GM19035 (cell line): ENCODE measurements at regions not wholly inside any gene's neighbourhood (a gene's known extent, or its start where the extent isn't known, plus 50 kb on each side); places are given as distances from the start of the nearest gene placed in this dataset.

Source experiments
- ATAC-seq: cut with Tn5 transposase; IDR thresholded peaks from one replicate; pipeline ENCODE4 v1.9.1; 2021; ENCODE audit not compliant: unreplicated experiment

GRCh38 chr7:145293754-145294153 is 457.9 kb upstream of the TPK1 start:
- no peak for ATAC-seq

- no peak for ATAC-seq
These were observed 457.4 kb upstream of the TPK1 start for GRCh38 chr7:145293228-145293701.

DNA sequence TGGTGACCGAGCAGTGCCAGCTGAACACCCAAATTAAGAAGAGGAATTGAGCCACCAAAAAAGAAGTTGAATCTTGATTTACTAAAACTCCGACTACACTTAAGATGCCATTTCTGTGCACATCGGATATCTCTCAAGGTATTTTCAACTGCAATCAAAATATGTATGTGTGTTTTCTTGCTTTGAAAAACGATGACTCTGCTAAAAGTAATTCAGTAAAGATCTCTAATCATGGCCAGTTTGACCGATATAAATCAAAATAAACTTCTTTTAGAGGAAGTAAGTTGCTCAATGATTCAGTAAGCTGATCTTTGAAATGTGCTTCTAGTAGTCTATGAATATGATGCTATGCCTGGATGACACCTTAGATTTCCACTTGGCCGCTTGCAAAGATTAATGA is 453.5 kb upstream of the TPK1 start:
- ATAC-seq: no peak

GRCh38 chr7:145276118-145276517 is 440.3 kb upstream of the TPK1 start:
- ATAC-seq: no peak

- no peak for ATAC-seq
These were observed 433.7 kb upstream of the TPK1 start for GRCh38 chr7:145269418-145270161.

GRCh38 chr7:145265180-145265579 is 429.3 kb upstream of the TPK1 start:
- ATAC-seq: no peak

- ATAC-seq: no peak
These were observed 428.0 kb upstream of the TPK1 start for GRCh38 chr7:145263886-145264285.

GRCh38 chr7:145252031-145252430 is 416.2 kb upstream of the TPK1 start:
- no peak for ATAC-seq

DNA sequence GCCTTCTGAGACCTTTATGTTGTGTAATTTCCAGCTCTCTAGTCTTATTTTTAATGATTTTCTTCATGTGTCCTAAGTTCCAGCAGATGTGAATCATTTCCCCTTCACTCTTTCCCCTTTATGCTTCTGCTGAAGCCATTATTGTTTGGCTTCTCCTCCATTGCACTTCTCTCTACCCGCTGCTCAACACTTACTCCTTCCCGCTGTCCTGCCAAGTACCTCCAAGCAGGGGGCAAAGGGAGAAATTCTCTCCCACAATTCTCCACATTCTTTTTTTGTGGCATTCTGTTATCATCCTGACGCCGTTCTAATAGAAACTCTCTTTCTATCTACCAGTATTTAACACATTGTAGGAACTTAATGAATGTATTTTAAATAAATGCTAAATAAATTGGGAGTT is 388.9 kb upstream of the TPK1 start:
- ATAC-seq: no peak

DNA sequence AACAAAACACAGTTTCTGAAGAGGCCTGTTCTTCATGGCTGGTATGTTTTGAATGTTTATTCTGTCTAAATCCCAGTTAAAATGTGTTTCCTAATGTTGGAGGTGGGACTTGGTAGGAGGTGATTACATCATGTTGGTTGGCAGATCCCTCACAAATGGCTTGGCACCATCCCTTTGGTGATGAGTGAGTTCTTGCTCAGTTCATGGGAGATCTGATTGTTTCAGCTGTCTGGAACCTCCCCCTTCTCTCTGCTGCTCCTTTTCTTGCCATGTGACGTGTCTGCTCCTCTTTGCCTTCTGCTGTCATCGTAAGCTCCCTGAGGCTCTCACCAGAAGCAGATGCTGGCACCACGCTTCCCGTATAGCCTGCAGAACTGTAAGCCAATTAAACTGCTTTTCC is 383.6 kb upstream of the TPK1 start:
- no peak for ATAC-seq

GRCh38 chr7:145216866-145217265 is 381.0 kb upstream of the TPK1 start:
- ATAC-seq: no peak

DNA sequence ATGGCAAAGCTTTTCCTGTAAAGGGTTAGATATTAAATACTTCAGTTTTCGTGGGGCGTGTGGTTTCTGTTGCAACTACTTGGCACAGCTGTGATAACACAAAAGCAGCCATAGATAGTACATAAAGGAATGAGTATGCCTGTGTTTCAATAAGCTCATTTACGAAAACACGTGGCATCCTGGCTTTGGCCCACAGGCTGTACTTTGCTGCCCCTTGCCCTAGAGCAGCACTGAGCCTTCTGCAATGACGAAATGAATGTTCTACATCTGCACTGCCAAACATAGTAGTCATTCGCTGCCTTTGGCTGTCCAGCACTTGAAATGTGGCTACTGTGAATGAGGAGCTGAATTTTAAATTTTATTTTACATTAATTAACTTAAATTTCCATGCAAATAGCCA is 376.2 kb upstream of the TPK1 start:
- no peak for ATAC-seq

- no peak for ATAC-seq
These were observed 375.4 kb upstream of the TPK1 start for GRCh38 chr7:145211211-145211610.

DNA sequence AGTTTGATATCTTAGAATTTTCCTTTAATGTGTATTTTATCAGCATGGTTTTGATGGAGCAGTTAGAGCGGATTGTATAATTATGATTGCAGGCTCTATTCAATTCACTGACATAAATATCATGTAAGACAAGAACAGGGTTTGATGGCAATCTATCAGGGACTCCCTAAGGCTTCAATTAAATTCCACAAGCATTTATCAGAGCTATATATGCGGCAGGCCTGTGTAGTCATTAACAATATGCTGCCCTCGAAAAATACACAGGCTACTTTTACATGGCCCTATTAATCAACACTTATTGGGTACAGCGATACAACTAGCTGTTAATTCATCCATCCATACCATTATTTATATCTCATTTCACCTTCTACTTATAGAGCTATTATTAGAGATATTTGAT is 358.1 kb upstream of the TPK1 start:
- no peak for ATAC-seq

GRCh38 chr7:145184956-145185355 is 349.1 kb upstream of the TPK1 start:
- ATAC-seq: no peak

GRCh38 chr7:145183069-145183468 is 347.2 kb upstream of the TPK1 start:
- no peak for ATAC-seq

DNA sequence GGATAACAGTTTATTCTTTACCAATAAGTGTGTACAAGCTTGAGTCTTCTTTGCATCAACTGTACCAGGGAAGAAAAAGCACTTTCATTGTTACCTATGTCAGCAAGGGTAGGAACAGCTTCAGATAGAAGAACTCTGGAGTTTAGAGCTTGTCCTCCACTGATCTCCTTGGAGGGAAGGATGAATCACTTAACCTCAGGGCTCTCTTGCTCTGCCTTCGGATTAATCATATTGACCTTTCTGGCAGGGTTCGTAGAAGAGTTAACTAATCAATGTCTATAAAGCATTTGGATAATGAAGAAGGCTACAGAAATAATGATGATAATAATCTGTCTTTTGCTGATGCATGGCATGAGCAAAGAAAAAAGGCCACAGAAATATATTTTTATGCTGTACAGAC is 339.5 kb upstream of the TPK1 start:
- no peak for ATAC-seq

- ATAC-seq: no peak
These were observed 334.1 kb upstream of the TPK1 start for GRCh38 chr7:145169908-145170307.

- no peak for ATAC-seq
These were observed 333.0 kb upstream of the TPK1 start for GRCh38 chr7:145168879-145169278.

DNA sequence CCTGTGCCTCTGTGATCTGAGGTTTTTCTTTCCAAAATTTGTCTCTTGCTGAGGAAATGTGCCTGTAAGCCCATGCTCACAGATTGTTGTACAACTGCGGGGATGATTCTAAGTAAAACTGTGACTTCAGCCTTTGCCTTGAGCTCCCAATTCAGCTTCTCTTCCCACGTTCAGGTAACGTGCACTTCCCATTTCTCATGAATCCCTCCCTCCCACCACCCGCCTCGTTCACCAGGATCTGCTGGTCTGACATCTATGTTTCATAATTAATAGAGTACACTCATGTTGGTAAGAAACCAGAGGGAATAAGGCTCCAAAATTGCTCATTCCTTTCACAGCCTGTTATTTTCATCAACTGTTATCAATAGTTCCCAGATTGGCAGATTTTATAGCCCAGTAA is 332.6 kb upstream of the TPK1 start:
- ATAC-seq: no peak

- ATAC-seq: no peak
These were observed 321.0 kb upstream of the TPK1 start for GRCh38 chr7:145156834-145157233.

DNA sequence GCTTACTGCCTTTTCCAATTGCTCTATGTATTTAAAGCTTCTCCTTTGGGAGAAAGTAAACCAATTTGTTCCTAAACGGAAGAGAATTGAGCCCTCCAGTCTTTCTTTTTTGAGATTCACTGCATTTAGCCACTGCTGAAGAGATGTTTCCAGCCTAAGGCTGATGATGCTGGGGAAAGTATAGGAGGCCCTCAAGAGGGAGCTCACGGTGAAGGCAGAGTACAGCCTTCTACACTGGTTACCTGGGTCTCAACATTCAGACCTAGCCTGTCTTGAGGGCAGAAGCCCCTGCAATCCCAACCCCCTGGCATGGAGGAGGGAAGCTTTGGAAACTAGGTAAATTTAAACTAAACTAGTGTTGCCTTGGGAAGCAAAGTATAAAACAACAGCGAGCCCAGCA is 316.7 kb upstream of the TPK1 start:
- no peak for ATAC-seq

DNA sequence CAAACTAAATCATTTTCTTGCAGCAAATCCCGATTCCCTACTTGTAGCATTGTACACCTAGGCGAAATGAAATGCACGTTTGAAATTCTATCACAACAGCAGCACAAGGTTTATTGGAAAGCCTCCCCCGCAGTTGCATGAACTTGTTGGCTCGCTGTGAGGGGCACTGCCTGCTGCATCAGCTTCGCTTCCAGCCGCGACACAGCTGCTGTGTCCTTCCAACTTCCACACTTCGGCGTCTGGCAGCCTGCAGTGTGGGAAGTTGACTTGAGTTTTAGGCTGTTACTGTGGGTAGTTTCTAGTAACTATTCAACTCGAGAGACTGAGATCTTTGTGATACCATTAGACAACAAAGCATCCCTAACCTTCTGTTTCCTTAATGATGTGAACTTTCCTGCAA is 315.8 kb upstream of the TPK1 start:
- ATAC-seq: no peak
